ENCODE measurements at regions not wholly inside any gene's neighbourhood (a gene's known extent, or its start where the extent isn't known, plus 50 kb on each side); places are given as distances from the start of the nearest gene placed in this dataset.

DNA sequence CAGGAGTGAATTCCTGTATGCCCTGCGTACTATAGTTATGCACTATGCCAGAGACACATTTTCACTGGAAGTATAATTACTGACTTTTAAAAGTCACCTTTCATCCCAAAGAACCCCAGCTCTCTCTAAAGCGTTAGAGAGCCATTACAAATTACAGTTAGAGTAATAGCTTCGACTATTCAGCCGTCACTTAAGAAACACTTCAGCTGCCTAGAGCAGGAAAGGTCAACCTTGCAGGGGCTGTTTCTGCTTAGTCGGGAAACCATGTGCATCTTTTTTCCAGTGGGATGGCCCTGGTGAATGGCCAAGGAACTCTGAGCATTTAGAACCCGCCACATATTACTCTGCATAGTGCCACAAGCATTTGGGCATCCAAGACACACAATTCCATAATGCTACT, 235.9 kb downstream of the ARRDC4 start:
- Mint-ChIP-seq H3K36me3 (no peaks in the 10 kb centered on the region), H3K27me3 (peaks cover 2 to 49% (median 26%) of the 10 kb centered on the region in 5 donors), H3K27ac (no peak overlapping the region), H3K9me3 (peaks cover 0 to 1% (median 0%) of the 10 kb centered on the region in 11 donors), H3K4me3 (no peak overlapping the region), H3K4me1 (no peaks in the 10 kb centered on the region)
- ATAC-seq = no peak
- no peaks in the 10 kb centered on the region for H3K36me3 ChIP-seq (ENCODE audit: control insufficient read depth in 2 of 3, insufficient read depth in 3 of 3, low read length in 3 of 3)
- CTCF ChIA-PET = no interaction called here
- POLR2A ChIA-PET = no interaction called here
- H3K4me1 ChIP-seq (ENCODE audit: control insufficient read depth in 2 of 2, insufficient read depth in 2 of 2, low read length in 2 of 2) = no peaks in the 10 kb centered on the region
- H3K27ac ChIP-seq (ENCODE audit: low read depth, low read length) = no peak overlapping the region
- no peak overlapping the region for H3K4me3 ChIP-seq (ENCODE audit: low read length)
- H3K27me3 ChIP-seq (ENCODE audit: control insufficient read depth in 2 of 2, insufficient read depth in 2 of 2, low read length in 2 of 2) = no peaks in the 10 kb centered on the region
- intact Hi-C loops (cut with micrococcal nuclease) = no loop called here
- H3K9me3 ChIP-seq (ENCODE audit: control insufficient read depth in 2 of 3, low read length in 3 of 3) = no peaks in the 10 kb centered on the region
- no peak for DNase-seq

DNA sequence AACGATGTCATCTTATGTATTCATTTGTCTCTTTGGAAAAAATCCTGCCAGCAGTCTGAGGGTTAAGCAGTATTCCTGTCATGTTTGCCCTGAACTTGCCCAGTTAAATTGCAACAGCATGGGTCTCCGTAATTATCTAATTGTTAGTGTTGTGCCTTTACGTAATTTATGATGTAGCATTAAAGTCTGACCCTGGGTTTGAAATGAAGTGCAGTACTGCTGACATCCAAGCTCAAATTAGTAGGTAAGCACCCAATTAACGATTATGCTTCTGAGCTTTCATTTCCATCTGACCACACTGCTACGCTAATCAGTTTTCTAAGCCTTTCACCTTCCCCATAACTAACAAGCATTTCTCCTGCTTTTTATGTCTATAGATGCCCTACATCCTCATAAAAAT, 241.8 kb downstream of the ARRDC4 start:
- ChIA-PET CTCF (no interaction called here), POLR2A (no interaction called here)
- H3K4me1 ChIP-seq (ENCODE audit: control insufficient read depth in 2 of 2, insufficient read depth in 2 of 2, low read length in 2 of 2) = no peaks in the 10 kb centered on the region
- H3K4me3 Mint-ChIP-seq = no peak overlapping the region
- H3K27ac ChIP-seq (ENCODE audit: low read depth, low read length) = no peak overlapping the region
- DNase-seq = no peak
- no peak overlapping the region for H3K27ac Mint-ChIP-seq
- H3K36me3 Mint-ChIP-seq = no peaks in the 10 kb centered on the region
- peaks cover 0 to 3% of the 10 kb centered on the region in 2 donors for H3K27me3 ChIP-seq (ENCODE audit: control insufficient read depth in 2 of 2, insufficient read depth in 2 of 2, low read length in 2 of 2)
- intact Hi-C loops (cut with micrococcal nuclease) = no loop called here
- no peak for ATAC-seq
- no peaks in the 10 kb centered on the region for H3K9me3 ChIP-seq (ENCODE audit: control insufficient read depth in 2 of 3, low read length in 3 of 3)
- H3K27me3 Mint-ChIP-seq = peaks cover 2 to 47% (median 26%) of the 10 kb centered on the region in 5 donors
- H3K4me3 ChIP-seq (ENCODE audit: low read length) = no peak overlapping the region
- no peaks in the 10 kb centered on the region for H3K36me3 ChIP-seq (ENCODE audit: control insufficient read depth in 2 of 3, insufficient read depth in 3 of 3, low read length in 3 of 3)
- no peaks in the 10 kb centered on the region for H3K4me1 Mint-ChIP-seq
- peaks cover 0 to 4% (median 0%) of the 10 kb centered on the region in 11 donors for H3K9me3 Mint-ChIP-seq

DNA sequence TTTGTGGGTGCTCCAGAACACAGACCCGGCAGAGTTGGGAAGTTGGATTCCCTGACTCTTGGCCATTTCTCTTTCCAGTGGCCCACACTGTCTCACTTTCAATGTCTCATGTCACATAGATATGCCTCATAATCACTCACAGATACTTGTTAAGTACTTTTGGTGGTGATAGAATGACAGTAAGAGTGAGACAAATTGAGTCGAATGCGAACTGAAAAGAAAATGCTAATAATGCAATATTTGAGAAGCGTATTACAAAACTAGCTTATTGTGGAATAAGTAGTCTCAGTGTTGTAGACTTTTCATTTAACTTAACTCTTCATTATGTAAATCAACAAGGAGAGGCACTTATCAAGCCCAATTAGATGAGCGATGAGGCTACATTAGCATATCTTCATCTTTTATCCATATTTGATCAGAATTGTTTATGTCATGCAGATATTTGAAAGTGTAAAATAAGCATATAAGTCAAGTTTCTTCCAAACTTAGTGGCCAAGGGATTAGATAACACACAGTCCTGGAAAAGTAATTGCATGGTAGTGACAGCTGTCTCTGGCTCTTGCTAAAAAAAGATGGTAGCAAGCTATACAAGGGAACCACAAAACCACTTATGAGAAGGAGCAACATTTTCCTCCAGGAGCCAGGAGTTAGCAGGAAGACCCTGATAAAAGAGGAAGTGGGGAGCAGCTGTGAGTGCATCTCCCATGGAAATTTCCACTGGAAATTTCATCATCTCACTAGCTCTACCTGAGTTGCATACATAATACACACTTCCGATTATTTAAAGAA, 243.6 kb downstream of the ARRDC4 start:
- Histone ChIP-seq H3K4me1 (ENCODE audit: control insufficient read depth in 2 of 2, insufficient read depth in 2 of 2, low read length in 2 of 2) (no peaks in the 10 kb centered on the region), H3K36me3 (ENCODE audit: control insufficient read depth in 2 of 3, insufficient read depth in 3 of 3, low read length in 3 of 3) (no peaks in the 10 kb centered on the region), H3K27ac (ENCODE audit: low read depth, low read length) (no peak overlapping the region), H3K4me3 (ENCODE audit: low read length) (no peak overlapping the region), H3K9me3 (ENCODE audit: control insufficient read depth in 2 of 3, low read length in 3 of 3) (no peaks in the 10 kb centered on the region), H3K27me3 (ENCODE audit: control insufficient read depth in 2 of 2, insufficient read depth in 2 of 2, low read length in 2 of 2) (peaks cover 0 to 3% of the 10 kb centered on the region in 2 donors)
- Mint-ChIP-seq H3K27me3 (peaks cover 2 to 50% (median 31%) of the 10 kb centered on the region in 5 donors), H3K9me3 (peaks cover 0 to 4% (median 0%) of the 10 kb centered on the region in 11 donors), H3K36me3 (no peaks in the 10 kb centered on the region), H3K27ac (no peak overlapping the region), H3K4me3 (no peak overlapping the region), H3K4me1 (no peaks in the 10 kb centered on the region)
- ATAC-seq (no peak), DNase-seq (no peak)
- ChIA-PET POLR2A (no interaction called here), CTCF (no interaction called here)
- intact Hi-C loops (cut with micrococcal nuclease) = no loop called here

DNA sequence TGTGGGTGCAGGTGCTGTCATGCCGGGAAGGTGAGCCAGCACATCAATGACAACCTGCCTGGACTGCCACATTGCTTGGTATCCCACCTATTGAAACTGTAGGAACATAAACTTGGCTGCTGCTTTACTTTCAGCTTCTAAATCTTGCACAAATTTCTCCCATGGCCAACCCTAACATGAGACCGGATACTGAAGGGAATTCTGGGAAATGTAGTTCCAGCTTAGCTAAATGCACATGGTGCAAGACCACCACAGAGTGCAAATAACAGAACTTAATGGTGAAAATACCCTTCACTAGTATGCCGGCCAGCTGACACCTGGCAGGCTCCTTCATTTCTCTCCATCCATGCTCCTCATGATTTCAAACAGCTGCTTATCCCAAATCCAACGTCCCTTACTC, 247.4 kb downstream of the ARRDC4 start:
- Histone ChIP-seq H3K4me1 (ENCODE audit: control insufficient read depth in 2 of 2, insufficient read depth in 2 of 2, low read length in 2 of 2) (no peaks in the 10 kb centered on the region), H3K27ac (ENCODE audit: low read depth, low read length) (no peak overlapping the region), H3K9me3 (ENCODE audit: control insufficient read depth in 2 of 3, low read length in 3 of 3) (no peaks in the 10 kb centered on the region), H3K4me3 (ENCODE audit: low read length) (no peak overlapping the region), H3K36me3 (ENCODE audit: control insufficient read depth in 2 of 3, insufficient read depth in 3 of 3, low read length in 3 of 3) (no peaks in the 10 kb centered on the region), H3K27me3 (ENCODE audit: control insufficient read depth in 2 of 2, insufficient read depth in 2 of 2, low read length in 2 of 2) (peaks cover 0 to under 1% of the 10 kb centered on the region in 2 donors)
- CTCF ChIA-PET = no interaction called here
- DNase-seq = no peak
- H3K4me3 Mint-ChIP-seq = no peak overlapping the region
- no peaks in the 10 kb centered on the region for H3K36me3 Mint-ChIP-seq
- peaks cover 0 to 33% (median 27%) of the 10 kb centered on the region in 5 donors for H3K27me3 Mint-ChIP-seq
- POLR2A ChIA-PET = no interaction called here
- H3K27ac Mint-ChIP-seq = no peak overlapping the region
- no peaks in the 10 kb centered on the region for H3K4me1 Mint-ChIP-seq
- ATAC-seq = no peak
- intact Hi-C loops (cut with micrococcal nuclease) = no loop called here
- peaks cover 0 to 4% (median 0%) of the 10 kb centered on the region in 11 donors for H3K9me3 Mint-ChIP-seq

DNA sequence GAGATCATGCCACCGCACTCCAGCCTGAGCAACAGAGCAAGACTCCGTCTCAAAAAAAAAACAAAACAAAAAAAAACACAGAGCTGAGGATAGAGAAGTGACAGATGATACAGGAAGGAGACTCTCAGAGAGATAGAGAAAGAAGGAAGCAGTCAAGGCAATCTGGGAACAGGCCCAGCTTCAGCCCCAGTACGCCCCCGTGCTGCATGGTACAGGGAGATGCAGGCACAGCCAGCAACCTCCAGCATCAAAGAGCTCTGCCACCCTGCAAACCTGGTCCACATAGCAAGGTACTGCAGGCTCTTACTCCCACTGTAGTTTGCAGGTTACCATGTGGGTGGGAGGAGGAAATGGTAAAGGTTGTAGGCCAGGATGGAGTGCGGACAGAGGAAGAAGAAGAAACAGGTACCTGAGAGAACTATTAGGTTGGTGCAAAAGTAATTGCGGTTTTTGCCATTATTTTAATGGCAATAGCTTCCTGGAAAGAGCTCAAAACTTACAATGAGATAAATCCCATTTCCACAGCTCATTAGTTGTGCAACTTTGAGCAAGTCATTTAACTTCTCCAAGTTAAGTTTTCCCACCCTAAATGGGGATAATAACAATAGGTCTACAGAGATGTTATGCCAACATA, 253.0 kb downstream of the ARRDC4 start:
- Histone ChIP-seq H3K9me3 (ENCODE audit: control insufficient read depth in 2 of 3, low read length in 3 of 3) (no peaks in the 10 kb centered on the region), H3K4me1 (ENCODE audit: control insufficient read depth in 2 of 2, insufficient read depth in 2 of 2, low read length in 2 of 2) (no peaks in the 10 kb centered on the region), H3K27me3 (ENCODE audit: control insufficient read depth in 2 of 2, insufficient read depth in 2 of 2, low read length in 2 of 2) (no peaks in the 10 kb centered on the region), H3K4me3 (ENCODE audit: low read length) (no peak overlapping the region), H3K36me3 (ENCODE audit: control insufficient read depth in 2 of 3, insufficient read depth in 3 of 3, low read length in 3 of 3) (no peaks in the 10 kb centered on the region), H3K27ac (ENCODE audit: low read depth, low read length) (no peak overlapping the region)
- peaks cover 0 to 20% (median 10%) of the 10 kb centered on the region in 5 donors for H3K27me3 Mint-ChIP-seq
- no peaks in the 10 kb centered on the region for H3K4me1 Mint-ChIP-seq
- ATAC-seq (no peak), DNase-seq (no peak)
- intact Hi-C loops (cut with micrococcal nuclease) = no loop called here
- no peaks in the 10 kb centered on the region for H3K36me3 Mint-ChIP-seq
- no peak overlapping the region for H3K27ac Mint-ChIP-seq
- H3K4me3 Mint-ChIP-seq = no peak overlapping the region
- CTCF ChIA-PET = no interaction called here
- POLR2A ChIA-PET = no interaction called here
- no peaks in the 10 kb centered on the region for H3K9me3 Mint-ChIP-seq

DNA sequence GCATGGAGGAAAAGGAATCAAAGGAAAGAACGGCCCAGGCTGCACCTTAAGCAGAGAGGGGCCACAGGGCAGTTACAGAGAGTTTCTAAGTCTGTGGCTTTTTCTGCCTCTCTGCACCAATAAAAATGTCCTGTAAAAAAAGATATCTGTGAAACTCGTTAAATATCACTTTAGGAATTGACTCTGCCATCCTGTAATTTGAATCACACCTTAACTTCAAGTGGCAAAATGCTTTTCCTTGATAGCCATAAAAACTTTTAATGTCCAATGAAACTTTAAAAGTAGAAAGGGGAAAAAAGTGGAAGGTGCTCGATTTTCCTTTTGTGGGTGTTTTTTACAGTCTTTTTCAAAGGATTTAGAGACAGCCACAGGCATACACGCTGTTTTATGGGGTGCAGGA, 255.7 kb downstream of the ARRDC4 start:
- Mint-ChIP-seq H3K36me3 (no peaks in the 10 kb centered on the region), H3K27me3 (peaks cover 0 to 9% (median 1%) of the 10 kb centered on the region in 5 donors), H3K4me3 (no peak overlapping the region), H3K4me1 (no peaks in the 10 kb centered on the region), H3K27ac (no peak overlapping the region), H3K9me3 (no peaks in the 10 kb centered on the region)
- ChIA-PET POLR2A (no interaction called here), CTCF (no interaction called here)
- Histone ChIP-seq H3K27me3 (ENCODE audit: control insufficient read depth in 2 of 2, insufficient read depth in 2 of 2, low read length in 2 of 2) (no peaks in the 10 kb centered on the region), H3K27ac (ENCODE audit: low read depth, low read length) (no peak overlapping the region), H3K4me1 (ENCODE audit: control insufficient read depth in 2 of 2, insufficient read depth in 2 of 2, low read length in 2 of 2) (no peaks in the 10 kb centered on the region), H3K4me3 (ENCODE audit: low read length) (no peak overlapping the region), H3K9me3 (ENCODE audit: control insufficient read depth in 2 of 3, low read length in 3 of 3) (no peaks in the 10 kb centered on the region), H3K36me3 (ENCODE audit: control insufficient read depth in 2 of 3, insufficient read depth in 3 of 3, low read length in 3 of 3) (no peaks in the 10 kb centered on the region)
- intact Hi-C loops (cut with micrococcal nuclease) = no loop called here
- ATAC-seq (no peak), DNase-seq (no peak)

DNA sequence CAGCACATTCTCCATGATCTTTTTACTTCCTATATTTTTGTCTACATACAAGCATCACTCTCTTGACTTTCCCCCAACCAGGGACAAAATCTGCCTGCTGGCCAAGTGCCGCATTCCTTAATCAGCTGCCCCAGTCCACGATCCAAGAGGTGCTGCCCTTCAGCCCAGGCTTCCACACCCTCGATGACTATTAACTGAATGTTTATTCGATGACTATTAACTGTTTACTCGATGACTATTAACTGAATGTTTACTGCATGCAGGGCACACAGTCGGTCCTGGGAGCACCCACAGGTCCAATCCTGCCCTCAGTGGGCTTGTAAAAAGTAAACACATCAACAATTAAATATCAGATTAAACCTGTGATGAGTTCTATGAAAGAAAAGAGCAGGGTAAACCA, 256.9 kb downstream of the ARRDC4 start:
- Mint-ChIP-seq H3K4me3 (no peak overlapping the region), H3K27ac (no peak overlapping the region), H3K27me3 (peaks cover 0 to 9% (median 0%) of the 10 kb centered on the region in 5 donors), H3K4me1 (no peaks in the 10 kb centered on the region), H3K9me3 (no peaks in the 10 kb centered on the region), H3K36me3 (no peaks in the 10 kb centered on the region)
- Histone ChIP-seq H3K27me3 (ENCODE audit: control insufficient read depth in 2 of 2, insufficient read depth in 2 of 2, low read length in 2 of 2) (no peaks in the 10 kb centered on the region), H3K9me3 (ENCODE audit: control insufficient read depth in 2 of 3, low read length in 3 of 3) (no peaks in the 10 kb centered on the region), H3K4me3 (ENCODE audit: low read length) (no peak overlapping the region), H3K27ac (ENCODE audit: low read depth, low read length) (no peak overlapping the region), H3K4me1 (ENCODE audit: control insufficient read depth in 2 of 2, insufficient read depth in 2 of 2, low read length in 2 of 2) (no peaks in the 10 kb centered on the region), H3K36me3 (ENCODE audit: control insufficient read depth in 2 of 3, insufficient read depth in 3 of 3, low read length in 3 of 3) (no peaks in the 10 kb centered on the region)
- ChIA-PET CTCF (no interaction called here), POLR2A (no interaction called here)
- DNase-seq (no peak), ATAC-seq (no peak)
- intact Hi-C loops (cut with micrococcal nuclease) = no loop called here
